NB4 (cell line): ENCODE measurements at regions not wholly inside any gene's neighbourhood (a gene's known extent, or its start where the extent isn't known, plus 50 kb on each side); places are given as distances from the start of the nearest gene placed in this dataset.

ENCODE experiments used
- CTCF ChIP-seq: IDR thresholded peaks from one replicate; pipeline ENCODE4 v1.5.1; 2012; ENCODE audit warnings: low read depth, low read length
- MYC ChIP-seq: IDR thresholded peaks from 2 replicates; pipeline ENCODE4 v1.6.1; 2011; ENCODE audit warnings: low read depth, low read length
- POLR2A ChIP-seq: IDR thresholded peaks from 2 replicates; pipeline ENCODE4 v1.6.1; 2011; ENCODE audit warnings: mild to moderate bottlenecking; ENCODE audit not compliant: insufficient read length; ENCODE audit errors: extremely low read depth

DNA sequence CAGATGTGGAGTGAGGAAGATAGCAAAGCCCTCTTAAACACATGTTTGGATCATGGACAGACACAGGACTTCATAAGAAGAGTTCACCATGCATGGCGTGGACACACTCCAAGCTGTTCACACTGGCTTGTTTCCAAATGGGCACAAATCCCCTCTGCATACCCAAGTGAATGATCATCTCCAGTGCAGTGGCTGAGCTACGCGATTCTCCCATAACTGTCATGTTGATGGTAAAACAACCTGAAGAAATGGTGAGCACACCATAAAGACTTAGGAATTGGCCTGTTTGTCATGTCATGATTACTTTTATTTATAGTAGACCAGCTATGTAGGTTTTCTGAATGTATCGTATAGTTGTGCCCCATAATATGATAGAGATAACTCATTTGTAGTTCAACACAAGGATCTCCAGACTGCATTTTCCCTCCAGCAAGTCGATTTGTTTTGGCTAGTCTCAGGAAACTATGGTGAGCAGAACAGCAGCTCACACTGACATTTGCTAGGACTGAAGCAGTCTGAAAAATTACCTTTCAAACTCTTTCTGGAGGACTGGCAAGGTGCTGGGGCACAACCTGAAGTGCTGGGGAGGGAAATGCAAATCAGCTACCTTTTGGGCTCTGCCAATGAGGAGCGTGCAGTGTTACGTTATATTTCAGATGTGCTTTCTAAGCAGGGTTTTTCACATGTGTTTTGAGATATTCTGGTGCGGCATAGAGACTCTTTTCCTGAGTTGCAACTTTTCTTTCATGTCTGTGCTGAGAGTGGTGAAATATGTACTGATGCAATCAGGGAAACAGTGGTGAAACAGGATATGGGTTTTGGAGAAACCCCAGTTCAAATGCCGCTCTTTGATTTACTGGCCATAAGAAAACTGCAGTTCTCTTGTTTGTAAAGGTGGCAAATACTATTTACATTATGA is 629.6 kb upstream of the DPP6 start:
- TF ChIP-seq POLR2A (no peak), CTCF (no peak), MYC (no peak)
